ENCODE measurements at regions not wholly inside any gene's neighbourhood (a gene's known extent, or its start where the extent isn't known, plus 50 kb on each side); places are given as distances from the start of the nearest gene placed in this dataset.
"Not testable (repeated sequence)": the region's sequence is repeated elsewhere in the genome, so short reads cannot be mapped to it uniquely, and the experiment has no call there.

DNA sequence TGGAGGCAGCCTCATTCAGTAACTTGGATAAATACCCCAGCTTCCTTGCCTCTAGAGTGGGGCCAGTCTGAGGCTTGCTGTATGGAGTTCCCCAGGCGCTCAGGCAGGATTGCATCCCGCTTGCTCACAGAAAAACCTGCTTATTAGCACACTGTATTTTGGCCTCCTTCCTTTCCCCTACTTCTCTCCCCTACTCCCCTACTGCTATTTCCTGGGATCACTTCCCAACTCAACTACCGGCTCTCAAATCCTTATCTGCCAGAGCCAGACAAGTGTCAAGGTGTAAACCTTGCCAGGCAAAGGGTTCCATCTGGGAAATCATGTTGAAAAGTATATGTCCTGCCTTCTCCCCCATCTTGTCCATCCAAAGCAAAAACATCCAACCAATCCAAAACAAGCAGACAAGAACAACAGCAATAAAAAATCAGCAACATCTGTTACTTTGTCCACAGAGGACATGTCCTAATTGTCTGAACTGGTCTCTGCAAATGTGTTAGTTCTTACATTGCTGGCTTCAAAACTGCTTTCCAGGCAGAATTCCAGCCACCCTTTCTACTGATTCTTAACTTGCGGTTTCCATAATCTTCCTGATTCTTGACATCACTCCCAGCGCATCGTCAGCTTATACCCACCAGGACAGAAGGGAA lies 164.1 kb upstream of the SEMA6A start:
- DNase-seq (ENCODE audit: low spot score) = no peak

DNA sequence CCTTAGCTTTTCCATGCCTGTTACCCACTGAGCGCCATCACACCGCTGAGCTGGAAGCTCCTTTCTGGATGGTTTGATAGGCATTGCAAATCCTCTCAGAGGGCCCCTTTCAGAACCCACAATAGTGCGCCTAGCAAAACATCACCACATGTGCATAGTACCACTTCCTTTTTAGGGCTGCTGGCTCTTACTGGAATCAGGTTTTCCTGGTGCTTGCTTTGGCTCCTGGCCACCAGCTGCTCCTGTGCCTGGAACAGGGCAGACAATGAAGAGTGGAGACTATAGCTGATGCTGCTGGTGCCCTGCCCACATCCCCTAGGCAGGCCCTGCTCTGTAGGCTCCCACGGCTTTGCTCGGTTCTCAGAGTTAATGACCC lies 163.6 kb upstream of the SEMA6A start:
- DNase-seq (ENCODE audit: low spot score) = no peak

DNA sequence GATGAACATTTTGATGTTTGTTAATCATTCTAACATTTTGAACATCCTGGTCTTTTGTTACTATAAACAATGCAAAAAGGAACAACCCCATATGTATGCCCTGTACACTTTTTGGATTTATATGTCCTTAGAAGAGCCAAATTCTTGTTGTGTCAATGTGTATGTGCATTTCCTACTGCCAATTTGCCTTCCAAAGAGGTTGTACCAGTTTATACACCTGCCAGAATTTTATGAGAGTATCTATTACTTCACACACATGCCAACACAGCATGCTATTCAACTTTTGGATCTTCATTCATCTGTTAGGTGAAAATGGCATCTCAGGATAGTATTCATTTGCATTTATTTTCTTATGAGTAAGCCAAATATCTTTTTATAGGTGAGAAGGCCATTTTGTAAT lies 162.0 kb upstream of the SEMA6A start:
- no peak for DNase-seq (ENCODE audit: low spot score)

DNA sequence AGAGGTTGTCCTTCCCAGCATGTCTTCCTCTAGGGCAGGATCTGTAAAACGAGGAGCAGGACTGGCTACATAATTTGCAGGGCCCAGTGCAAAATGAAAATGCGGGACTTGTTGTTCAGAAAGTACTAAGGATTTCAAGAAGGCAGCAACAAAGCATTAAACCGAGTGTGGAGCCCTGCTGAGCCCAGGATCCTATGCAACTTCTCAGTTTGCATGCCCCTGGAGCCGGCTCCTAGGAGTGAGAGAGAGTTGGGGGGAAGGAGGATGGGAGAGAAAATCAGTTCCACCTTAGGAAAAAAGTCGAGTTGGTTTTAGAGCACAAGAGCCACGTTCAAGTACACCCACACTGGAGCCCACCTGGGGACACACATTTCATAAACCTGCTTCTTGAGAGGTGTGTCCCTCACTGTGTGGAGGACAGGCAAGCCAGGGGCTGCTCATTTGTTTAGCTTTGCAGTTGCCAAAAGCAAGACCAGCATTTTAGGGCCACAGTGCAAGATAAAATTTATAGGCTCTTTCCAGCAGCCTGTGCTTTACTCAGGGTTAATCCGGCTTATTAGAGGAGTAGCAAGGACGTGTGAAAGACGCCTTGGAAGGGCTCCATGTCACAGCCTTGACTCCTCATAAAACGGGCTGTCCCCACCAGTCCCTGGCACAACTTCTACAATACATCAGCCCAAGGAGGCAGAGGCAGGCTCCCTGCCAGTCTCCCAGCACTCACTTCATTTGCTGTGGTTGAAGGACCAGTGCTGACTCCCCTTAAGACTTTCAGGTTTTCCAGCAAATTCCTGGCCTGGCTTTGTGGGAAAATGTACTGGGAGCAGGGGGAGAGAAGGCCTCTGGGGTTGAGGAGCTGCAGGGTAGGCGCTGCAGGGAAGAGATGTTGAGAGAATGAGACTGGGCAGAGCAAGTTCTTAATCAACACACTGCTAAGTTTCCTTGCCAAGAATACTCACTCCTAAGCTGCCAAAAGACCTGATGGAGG lies 159.7 kb upstream of the SEMA6A start:
- DNase-seq (ENCODE audit: low spot score) = no peak

DNA sequence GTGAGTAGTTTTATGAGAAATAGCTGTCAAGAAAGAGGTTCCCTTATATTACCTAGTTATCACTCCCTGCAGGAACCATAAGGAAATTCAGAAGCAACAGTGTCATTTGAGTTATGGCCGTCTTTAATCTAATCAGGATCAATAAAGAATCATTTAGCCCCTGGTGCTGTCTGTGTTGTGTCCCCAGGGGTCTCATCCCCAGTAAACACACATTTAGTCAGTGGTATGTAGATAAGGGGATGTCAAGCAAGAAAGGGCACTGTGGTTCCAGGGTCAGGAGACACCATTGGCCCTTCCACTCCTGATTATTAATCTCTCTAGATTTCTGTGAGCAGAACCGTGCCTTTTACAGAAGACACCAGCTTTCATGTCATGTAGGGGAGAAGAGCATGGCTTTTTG lies 158.0 kb upstream of the SEMA6A start:
- DNase-seq (ENCODE audit: low spot score) = no peak

DNA sequence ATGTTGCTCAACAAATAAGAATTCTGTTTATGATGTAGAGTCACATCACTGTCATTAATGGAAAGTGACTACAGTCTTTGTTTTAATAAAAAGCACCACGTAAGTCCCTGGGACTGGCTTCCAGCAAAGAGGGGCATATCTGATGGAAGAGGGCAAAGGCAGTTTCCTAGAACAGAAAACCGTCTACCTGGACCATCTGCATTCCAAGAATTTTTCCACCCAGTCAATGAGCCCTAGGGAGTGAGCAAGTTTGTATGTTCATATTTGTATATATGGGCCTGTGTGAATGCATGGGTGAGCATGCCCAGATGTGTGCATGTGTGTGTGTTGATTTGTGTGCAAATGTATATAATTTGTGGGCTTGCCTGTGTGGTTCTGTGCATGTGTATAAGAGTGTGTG lies 156.8 kb upstream of the SEMA6A start:
- no peak for DNase-seq (ENCODE audit: low spot score)

DNA sequence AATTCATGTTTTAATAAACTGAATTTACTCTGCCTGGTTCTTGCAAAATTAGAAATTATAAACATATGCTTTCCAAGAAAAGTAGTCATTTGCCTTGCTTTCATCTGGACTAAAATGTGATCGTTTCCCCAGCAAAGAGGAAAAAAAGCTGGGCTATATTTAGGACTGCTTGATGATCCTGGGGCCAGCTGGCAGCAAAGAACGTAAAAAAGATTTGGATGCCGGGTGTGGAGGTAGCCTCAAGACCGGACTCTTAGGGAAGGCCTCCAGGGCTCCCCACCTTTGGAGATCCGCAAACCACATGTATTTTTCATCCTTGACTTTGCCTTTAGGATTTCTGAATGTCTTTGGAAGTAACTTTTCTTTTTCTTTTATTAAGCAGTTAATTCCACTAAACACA lies 156.1 kb upstream of the SEMA6A start:
- DNase-seq (ENCODE audit: low spot score) = no peak

DNA sequence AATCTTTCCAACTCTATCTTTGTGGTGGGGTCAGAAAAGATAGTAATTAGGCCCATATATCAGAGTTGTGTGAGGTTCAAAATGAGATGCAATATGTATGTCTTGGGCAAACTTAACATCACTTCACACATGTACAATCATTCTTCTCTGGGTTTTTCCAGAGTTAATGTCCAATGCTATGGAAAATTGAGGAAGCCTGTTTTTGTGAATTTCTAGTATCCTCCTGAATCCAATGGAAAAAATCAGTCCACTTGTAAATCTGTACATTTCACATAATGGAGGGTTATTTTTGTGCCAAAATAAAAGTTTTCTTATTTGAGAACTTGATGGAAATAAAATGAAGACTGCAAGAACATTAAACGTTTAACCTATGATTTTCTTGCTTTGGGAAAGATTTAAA lies 155.6 kb upstream of the SEMA6A start:
- DNase-seq (ENCODE audit: low spot score) = no peak

DNA sequence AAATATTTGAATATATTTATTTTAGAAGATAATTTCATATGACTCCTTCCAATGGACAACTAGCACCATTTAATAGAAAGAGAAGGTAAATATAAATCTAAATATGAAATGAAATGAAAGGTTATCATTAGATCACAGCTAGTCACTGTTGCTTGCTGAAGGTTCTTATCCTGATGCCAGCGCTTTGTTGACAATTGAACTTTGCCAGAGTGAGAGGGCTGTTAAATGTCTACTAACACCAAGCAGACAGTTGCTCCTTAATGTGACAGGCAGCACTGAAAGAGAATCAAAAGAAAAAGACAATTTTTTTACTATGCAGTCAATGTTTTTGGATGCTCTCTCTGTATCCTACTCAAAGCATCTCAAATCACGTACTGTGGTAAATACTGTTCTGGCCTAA lies 152.6 kb upstream of the SEMA6A start:
- no peak for DNase-seq (ENCODE audit: low spot score)

DNA sequence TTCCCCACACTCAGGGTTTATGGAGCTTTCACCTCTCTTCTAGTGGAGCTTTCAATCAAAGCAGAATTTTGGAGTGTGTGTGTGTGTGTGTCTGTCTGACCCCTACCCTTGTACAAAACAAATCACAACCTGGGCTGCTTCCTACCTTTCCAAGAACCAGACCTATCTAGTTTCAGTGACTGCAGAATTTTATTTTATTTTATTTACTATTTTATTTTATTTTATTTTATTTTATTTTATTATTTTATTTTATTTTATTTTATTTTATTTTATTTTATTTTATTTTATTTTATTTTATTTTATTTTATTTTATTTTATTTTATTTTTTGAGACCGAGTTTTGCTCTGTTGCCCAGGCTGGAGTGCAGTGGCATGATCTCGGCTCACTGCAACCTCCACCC lies 151.6 kb upstream of the SEMA6A start:
- DNase-seq (ENCODE audit: low spot score) = not testable (repeated sequence)

DNA sequence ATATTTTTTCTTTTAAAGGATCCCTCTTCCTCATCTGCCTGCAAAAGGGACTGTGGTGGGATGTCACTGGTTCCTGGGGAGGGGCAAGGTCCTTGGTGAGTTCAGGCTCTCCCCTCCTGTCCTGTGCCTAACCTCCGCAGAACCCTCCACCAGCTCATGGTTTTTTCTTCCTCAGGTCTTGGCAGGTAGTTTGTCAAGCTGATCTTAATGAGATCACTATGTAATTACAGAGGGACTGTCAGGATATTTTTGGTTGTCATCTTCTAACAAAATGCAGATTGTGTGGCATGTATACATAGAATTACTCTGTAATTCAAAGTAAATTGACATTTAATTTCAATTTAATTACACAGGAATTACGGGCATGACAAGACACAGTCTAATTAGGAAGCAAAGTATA lies 150.3 kb upstream of the SEMA6A start:
- DNase-seq (ENCODE audit: low spot score) = no peak

DNA sequence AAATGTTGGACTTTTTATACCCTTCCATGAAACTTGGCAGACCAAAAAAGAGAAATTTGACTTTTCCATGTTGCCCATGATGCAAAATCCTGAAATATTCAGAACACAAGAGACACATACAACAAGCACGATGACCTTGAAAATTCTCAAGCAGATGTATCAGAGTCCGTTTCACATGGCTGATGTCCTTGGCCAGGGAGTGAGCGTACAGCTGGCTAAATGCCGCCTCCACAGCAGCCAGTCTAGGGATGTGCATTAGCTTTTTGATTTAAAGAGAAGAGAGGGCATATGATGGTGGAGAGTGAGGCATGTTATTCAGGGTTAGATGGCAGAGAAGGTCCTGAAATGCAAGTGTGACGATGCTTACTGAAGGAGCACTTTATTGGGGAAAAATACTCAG lies 148.0 kb upstream of the SEMA6A start:
- DNase-seq (ENCODE audit: low spot score) = no peak

DNA sequence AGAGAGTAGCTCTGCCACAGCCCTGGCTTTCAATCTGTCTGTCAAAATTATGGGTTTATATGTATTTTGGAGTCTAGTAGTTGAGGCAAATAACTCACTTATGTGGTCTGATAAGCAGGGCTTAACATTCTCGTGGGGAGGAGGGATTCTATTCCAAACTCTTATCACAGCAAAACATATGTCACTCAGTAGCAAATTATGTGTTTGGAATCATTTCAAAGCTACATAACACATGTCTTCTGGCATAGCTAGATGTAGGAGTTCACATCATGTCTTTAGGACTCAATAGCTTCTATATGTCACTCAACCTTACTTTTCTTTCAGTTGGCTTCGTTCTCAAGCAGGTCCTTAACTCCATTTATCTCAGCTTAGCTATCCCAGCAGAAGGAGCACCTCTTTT lies 144.5 kb upstream of the SEMA6A start:
- DNase-seq (ENCODE audit: low spot score) = no peak

DNA sequence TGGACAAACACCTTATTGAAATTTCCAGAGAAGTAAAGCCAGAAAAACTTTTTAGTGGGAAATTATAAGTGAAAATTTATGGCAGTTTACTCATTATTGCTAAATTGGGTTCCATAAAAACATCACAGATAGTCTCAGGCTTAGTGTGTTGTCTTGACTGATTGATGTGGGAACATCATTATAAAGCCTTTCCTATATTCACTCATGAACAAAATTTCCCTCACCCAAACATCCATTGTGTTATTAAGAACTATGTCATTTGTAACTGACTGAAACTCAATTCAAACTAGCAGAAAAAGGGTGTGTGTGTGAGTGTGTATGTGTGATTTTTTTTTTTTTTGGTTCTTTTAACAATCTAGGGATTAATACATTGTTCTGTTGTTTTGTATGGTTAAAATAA lies 143.7 kb upstream of the SEMA6A start:
- DNase-seq (ENCODE audit: low spot score) = no peak

DNA sequence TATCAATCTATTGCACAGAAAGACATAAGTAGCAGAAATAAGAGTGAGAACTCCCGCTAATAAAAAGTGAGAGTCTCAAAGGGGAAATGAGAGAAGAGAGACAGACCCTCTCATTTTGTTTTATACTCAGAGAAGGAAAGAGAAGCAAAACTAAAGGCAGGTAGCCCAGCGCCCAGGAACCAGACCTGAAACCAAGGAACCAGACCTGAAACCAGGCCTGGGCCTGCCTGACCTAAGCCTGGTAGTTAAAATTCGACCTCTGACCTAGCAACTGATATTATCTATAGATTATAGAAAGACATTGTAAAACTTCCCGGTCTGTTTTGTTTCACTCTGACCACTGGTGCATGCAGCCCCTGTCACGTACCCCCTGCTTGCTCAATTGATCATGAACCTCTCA lies 134.5 kb upstream of the SEMA6A start:
- no peak for DNase-seq (ENCODE audit: low spot score)

DNA sequence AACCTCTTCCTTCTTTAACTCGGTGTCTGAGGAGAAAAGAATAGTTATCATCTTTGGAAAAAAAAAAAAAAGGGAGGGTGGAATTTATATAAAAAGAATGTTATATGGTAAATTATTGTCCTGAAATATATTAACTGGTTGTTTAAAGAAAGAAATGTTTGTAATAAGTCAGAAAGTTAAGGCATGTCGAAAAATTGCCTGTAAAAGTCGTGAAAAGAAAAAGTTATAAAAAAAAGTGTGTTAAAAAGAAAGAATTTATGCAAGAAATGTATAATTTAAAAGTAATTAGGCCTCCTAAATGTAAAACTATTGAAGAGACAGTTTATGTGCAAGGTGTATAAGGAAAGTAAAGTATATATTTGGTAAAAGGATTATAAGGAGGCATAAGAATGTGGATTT lies 130.5 kb upstream of the SEMA6A start:
- not testable (repeated sequence) for DNase-seq (ENCODE audit: low spot score)

DNA sequence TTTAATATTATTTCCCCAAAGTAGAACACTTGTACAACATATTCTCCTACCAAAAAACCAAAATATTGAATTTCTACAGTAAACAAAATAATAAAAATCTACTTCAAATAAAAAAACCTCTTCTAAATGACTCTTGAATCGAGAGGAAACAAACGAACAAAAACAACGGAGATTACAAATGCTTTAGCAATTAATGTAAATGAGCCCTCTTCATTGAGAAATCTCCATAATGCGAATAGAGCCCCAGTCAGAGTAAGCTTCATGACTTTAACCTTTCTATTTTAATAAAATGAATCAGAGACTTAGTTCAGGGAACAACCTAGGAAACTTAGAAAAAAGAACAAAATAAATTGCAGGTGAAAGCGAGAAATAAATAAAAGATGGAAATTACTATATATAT lies 129.3 kb upstream of the SEMA6A start:
- DNase-seq (ENCODE audit: low spot score) = no peak

DNA sequence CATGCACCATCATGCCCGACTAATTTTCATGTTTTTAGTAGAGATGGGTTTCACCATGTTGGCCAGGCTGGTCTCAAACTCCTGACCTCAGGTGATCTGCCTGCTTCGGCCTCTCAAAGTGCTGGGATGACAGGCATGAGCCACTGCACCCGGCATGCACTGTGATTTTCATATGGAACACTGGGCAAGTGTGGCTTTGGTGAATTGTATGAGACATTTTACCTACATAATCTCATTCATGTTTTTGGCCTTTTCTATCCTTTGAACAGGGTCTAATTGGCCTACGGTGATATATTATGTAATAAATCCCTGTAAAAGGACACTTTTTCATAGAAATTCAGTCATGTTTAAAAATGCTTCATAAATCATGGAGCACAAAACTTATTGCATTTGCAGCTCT lies 128.7 kb upstream of the SEMA6A start:
- no peak for DNase-seq (ENCODE audit: low spot score)

DNA sequence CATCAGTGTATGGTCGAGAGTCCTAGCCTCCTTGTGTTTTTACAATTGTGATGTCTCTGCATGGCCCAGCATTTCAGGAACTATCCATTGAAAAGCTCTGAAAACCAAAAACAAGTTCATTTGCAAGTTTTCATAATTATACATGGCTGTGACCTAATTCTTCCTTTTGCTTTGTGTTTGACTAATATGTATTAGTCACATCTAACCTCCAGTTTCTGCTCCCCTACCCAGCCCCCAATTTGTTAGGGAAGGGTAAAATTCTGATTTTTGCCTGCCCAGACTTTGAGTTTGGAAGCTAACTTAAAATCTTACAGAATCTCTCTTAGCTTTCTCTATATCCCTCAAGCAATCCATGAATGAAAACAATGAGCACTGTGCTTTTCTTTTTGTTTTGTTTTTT lies 128.2 kb upstream of the SEMA6A start:
- DNase-seq (ENCODE audit: low spot score) = no peak

DNA sequence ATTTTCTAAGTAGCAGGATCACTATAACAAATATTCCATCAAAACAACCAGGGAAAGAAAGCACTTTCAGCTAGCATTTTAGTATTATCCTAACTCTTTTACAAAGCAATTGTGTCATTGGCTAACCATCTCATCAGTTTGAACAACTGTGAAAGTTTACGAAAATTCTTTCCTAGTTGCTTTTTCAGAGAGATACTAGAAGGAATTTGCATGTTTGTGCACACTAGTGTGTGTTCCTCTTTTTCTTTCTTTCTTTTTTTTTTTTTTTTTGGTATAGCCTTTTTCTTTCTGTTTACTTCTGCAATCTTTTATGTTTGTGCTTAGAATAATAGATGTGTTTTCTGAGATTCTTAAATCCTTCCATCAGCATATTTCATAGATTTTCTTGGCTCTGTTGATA lies 124.7 kb upstream of the SEMA6A start:
- DNase-seq (ENCODE audit: low spot score) = no peak

DNA sequence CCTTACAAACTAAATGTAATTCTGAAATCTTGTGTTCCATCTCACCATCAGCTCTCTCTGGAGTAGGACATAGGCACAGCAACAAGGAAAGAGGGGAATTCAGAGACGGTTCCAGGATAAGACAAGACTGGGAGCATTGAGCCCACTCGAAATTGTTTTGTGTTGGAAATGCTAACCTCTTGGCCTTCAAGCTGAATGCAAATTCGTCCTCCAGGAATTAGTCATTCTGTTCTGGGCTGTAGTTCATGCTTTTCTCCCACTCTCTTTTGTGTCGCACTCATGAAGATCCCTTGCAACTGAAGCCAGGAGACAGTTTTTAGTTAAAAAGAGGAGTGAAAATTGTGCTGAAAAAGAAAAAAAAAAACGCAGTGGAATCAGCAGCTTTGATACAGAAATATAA lies 121.7 kb upstream of the SEMA6A start:
- no peak for DNase-seq (ENCODE audit: low spot score)

DNA sequence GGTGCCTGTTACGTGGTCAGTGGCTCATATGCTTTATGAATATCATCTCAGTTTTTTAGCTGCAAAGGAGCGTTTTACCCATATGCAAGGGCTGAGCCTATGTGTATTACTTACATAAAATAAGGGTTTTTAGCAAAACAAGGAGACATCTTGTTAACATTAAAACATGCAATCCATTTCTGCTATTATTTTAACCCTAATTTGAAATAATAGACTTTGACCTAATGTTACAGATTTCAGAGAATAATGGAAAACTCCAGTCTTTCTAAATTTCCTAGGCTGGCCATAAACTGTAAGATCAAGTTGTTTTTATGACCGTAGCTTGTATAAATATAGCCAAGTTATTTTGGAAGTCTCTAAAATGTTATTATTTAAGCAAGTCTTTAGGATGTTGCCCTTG lies 121.1 kb upstream of the SEMA6A start:
- no peak for DNase-seq (ENCODE audit: low spot score)

DNA sequence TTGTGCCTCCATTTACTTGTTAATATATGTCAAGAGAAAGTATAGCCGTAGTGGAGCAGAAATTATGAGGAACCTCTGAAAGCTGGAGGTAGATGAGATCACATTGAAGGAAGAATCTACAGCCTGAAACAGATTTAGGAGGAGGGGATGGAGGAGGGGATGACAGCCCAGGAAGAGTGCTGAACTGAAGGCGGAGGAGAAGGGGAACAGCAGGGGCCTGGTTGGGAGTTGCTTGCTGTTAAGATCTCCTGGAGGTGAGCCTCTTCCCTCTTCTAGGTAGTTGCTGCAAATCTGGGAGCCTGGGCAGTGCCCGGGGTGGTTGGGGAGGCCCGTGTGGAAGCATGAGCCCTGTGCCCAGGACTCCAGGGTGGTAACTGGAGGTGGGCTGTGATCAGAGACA lies 111.8 kb upstream of the SEMA6A start:
- no peak for DNase-seq (ENCODE audit: low spot score)

DNA sequence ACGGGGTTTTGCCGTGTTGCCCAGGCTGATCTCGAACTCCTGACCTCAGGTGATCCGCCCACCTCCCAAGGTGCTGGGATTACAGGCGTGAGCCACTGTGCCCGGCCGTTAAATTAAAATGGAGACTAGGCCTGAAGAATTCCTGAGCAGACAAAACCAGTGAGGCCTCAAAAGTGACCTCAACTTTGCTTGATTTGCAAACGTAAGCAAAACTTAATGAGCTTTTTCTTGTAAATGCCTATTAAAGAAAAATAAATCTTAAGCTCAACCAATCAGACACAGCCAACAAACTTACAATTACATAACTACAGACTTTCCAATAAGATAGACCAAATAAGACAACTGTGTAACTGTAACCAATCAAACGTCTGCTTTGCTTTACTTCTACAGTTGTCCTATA lies 111.3 kb upstream of the SEMA6A start:
- no peak for DNase-seq (ENCODE audit: low spot score)
